Heart left ventricle (tissue), 16 donors: ENCODE measurements at regions not wholly inside any gene's neighbourhood (a gene's known extent, or its start where the extent isn't known, plus 50 kb on each side); places are given as distances from the start of the nearest gene placed in this dataset.
"Not testable (repeated sequence)": the region's sequence is repeated elsewhere in the genome, so short reads cannot be mapped to it uniquely, and the experiment has no call there.

Experiments used
- ATAC-seq, 4 donors: fragments of 200-7000 bp; cut with Tn5 transposase; one replicate each; pipeline ENCODE4 v1.9.1; 2020 to 2022; ENCODE audit warnings: moderate library complexity in 4 of 4, mild to moderate bottlenecking in 3 of 4, moderate number of reproducible peaks in 1 of 4
- DNase-seq, 5 donors: peaks; one replicate each; pipeline ENCODE4 v3.0.0-alpha.2; 2020
- H3K27ac ChIP-seq, 12 donors: fragments of 200-600 bp; sonication (generic) in 4 of 12; one replicate each; pipeline versions ENCODE4 v1.5.0 to v1.8.0; 2016 to 2022; ENCODE audit warnings: mild to moderate bottlenecking in 2 of 12
- H3K27me3 ChIP-seq, 9 donors: fragments of 200-600 bp; sonication (generic) in 2 of 9; one replicate each; pipeline versions ENCODE4 v1.5.1 to v1.8.0; 2016 to 2022; ENCODE audit warnings: mild to moderate bottlenecking in 3 of 9
- H3K36me3 ChIP-seq, 9 donors: fragments of 200-600 bp; sonication (generic) in 2 of 9; one replicate each; pipeline versions ENCODE4 v1.5.0 to v1.8.0; 2018 to 2022; ENCODE audit warnings: mild to moderate bottlenecking in 2 of 9
- H3K4me1 ChIP-seq, 12 donors: fragments of 200-600 bp; sonication (generic) in 4 of 12; one replicate each; pipeline versions ENCODE4 v1.5.0 to v1.8.0; 2016 to 2022; ENCODE audit warnings: mild to moderate bottlenecking in 3 of 12
- H3K4me3 ChIP-seq, 12 donors: fragments of 200-600 bp; sonication (generic) in 4 of 12; one replicate each; pipeline versions ENCODE4 v1.5.0 to v1.8.0; 2017 to 2022; ENCODE audit warnings: mild to moderate bottlenecking in 9 of 12, moderate library complexity in 4 of 12
- H3K9me3 ChIP-seq, 12 donors: fragments of 200-600 bp; sonication (generic) in 4 of 12; one replicate each; pipeline versions ENCODE4 v1.5.0 to v1.8.0; 2016 to 2022; ENCODE audit warnings: mild to moderate bottlenecking in 1 of 12
- WGBS, 4 donors: extraction: QIAGEN DNeasy Blood & Tissue Kit in 2 of 4; methylation state at CpG; one replicate each; pipeline versions ENCODE4 v1.1.5 to v1.1.7; 2013 to 2018; 5-methylcytosine and 5-hydroxymethylcytosine counted together
- intact Hi-C, 10 donors: fragments of 100-400 bp; cut with DNase I; formaldehyde crosslinking; loops; one replicate each; pipeline versions ENCODE4 v1.11.1 to v1.14.2; 2022
- TF ChIP-seq, protein P1 (sequence below), 12 donors: fragments of 200-600 bp; sonication (generic) in 4 of 12; IDR thresholded peaks; one replicate each; pipeline versions ENCODE4 v1.5.0 to v1.8.0; 2018 to 2022; ENCODE audit warnings: antibody characterized with exemption in 12 of 12, mild to moderate bottlenecking in 5 of 12
- donor health status: ischemic (EF 13 %, LVEDD 7.1; RV severe dilation, severe dysfunction).
- donor health status: healthy with polysubstance abuse.
- donor health status: DM: no; HTN: yes; CAD: no.
- donor health status: DM: no; HTN: no; CAD: no.
- donor health status: ischemic (EF 25% LVEDD 6.9; RV normal size, moderate dysfunction).
- donor health status: ischemic (EF 25% LVEDD 5.7; RV mildly dilated, moderate dysfunction).
- donor health status: healthy.
- donor health status: DM: yes; HTN: yes; CAD: no.
- donor health status: ischemic (EF 35%, LVEDD 5.7; RV mildly dilated, moderate dysfunction).
- donor health status: nonischemic (EF 11% LVEDD 7.7; RV severe dilation, severe dysfunction).
- donor health status: DM: yes; HTN: yes; CAD: no.
- donor health status: PGD.
- donor health status: ischemic (EF 29% LVEDD 5.4; RV normal size, mild dysfunction).
- donor health status: nonischemic (EF 23%, LVEDD 6.1; RV moderate dilation, normal function).

DNA sequence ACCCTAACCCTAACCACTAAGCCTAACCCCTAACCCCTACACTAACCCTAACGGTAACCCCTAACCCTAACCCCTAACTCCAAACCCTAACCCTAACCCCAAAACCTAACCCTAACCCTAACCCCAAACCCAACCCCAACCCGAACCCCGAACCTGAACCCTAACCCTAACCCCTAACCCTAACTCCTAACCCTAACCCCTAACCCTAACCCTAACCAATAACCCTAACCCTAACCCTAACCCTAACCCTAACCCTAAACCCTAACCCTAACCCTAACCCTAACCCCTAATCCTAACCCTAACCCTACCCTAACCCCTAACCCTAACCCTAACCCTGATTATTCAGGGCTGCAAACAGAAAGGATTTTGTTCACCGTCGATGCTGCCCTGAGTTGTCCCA, 144.6 kb upstream of the DUSP22 start:
- intact Hi-C loops, DNase-seq, H3K4me1 ChIP-seq, H3K36me3 ChIP-seq, H3K27ac ChIP-seq, ATAC-seq, H3K9me3 ChIP-seq, H3K4me3 ChIP-seq: not testable (repeated sequence)
- WGBS, 4 donors = 91 to 100% (median 97%) methylated on average over 3 to 4 of the region's 5 CpGs
- peaks cover 0 to 22% (median 0%) of the 10 kb centered on the region in 9 donors for H3K27me3 ChIP-seq

DNA sequence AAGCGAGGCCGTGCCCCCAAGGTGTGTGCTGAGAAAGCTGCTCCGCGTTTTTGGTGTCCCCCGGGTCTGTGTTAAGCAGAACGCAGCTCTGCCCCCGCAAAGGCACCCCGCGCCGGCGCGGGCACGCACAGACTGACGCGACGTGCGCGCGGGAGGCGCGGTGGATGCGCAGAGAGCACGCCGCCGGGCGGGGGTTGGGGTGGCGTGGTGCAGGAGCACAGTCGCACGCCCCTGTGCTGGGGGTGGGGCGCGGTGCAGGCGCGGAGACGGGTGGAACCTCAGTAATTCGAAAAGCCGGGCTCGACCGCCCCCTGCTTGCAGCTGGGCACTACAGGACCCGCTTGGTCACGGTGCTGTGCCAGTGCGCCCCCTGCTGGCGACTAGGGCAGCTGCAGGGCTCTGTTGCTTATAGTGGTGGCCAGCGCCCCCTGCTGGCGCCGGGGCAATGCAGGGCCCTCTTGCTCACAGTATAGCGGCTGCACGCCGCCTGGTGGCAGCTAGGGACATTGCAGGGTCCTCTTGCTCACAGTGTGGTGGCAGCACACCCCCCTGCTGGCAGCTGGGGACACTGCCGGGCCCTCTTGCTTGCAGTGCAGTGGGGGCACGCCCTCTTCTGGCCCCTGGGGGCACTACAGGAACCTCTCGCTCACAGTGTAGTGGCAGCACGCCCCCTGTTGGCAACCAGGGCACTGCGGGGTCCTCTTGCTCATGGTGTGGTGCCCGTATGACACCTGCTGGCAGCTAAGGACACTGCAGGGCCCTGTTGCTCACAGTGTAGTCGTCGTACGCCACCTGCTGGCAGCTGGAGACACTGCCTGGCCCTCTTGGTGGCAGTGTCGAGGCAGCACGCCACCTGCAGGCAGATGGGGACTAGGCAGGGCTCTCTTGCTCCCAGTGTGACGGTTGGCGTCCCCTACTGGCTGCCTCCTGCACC, 144.0 kb upstream of the DUSP22 start:
- H3K9me3 ChIP-seq, H3K4me1 ChIP-seq, H3K27ac ChIP-seq, intact Hi-C loops, H3K36me3 ChIP-seq, H3K4me3 ChIP-seq: not testable (repeated sequence)
- DNase-seq (peak in 4 of 5 donors; percentile 23 to 49 (median 38)), ATAC-seq (peak in 2 of 4 donors; percentile 32 to 33)
- TF ChIP-seq, protein P1, sequence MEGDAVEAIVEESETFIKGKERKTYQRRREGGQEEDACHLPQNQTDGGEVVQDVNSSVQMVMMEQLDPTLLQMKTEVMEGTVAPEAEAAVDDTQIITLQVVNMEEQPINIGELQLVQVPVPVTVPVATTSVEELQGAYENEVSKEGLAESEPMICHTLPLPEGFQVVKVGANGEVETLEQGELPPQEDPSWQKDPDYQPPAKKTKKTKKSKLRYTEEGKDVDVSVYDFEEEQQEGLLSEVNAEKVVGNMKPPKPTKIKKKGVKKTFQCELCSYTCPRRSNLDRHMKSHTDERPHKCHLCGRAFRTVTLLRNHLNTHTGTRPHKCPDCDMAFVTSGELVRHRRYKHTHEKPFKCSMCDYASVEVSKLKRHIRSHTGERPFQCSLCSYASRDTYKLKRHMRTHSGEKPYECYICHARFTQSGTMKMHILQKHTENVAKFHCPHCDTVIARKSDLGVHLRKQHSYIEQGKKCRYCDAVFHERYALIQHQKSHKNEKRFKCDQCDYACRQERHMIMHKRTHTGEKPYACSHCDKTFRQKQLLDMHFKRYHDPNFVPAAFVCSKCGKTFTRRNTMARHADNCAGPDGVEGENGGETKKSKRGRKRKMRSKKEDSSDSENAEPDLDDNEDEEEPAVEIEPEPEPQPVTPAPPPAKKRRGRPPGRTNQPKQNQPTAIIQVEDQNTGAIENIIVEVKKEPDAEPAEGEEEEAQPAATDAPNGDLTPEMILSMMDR (IDR thresholded peaks at IDR 0.05) = peak; percentile 10 to 60 (median 38)
- peaks cover 0 to 29% (median under 1%) of the 10 kb centered on the region in 9 donors for H3K27me3 ChIP-seq
- WGBS, 4 donors = 80 to 92% (median 85%) methylated on average over 40 to 61 of the region's 61 CpGs

DNA sequence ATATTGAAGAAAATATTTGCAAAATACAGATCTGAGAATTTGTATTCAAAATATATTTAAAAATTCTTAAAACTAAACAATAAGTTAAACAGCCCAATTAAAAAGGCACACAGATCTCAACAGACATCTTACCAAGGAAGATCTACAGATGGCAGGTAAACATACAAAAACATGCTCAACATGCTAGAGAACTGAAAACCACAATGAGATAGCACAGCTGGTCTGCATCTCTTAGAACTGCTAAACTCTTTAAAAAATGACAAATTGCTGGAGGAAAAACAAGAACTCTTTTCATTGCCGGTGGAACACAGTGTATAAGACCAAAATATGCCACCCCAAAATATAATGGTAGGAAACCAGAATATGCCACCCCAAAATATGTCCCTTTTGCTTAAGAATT, 142.1 kb upstream of the DUSP22 start:
- H3K9me3 ChIP-seq, H3K36me3 ChIP-seq, H3K4me3 ChIP-seq, intact Hi-C loops, H3K4me1 ChIP-seq, DNase-seq, ATAC-seq, H3K27ac ChIP-seq: not testable (repeated sequence)
- peaks cover 0 to 44% (median 2%) of the 10 kb centered on the region in 9 donors for H3K27me3 ChIP-seq
- whole genome bisulfite sequencing, 4 donors = 60 to 68% (median 66%) methylated on average over 1 of the region's 1 CpG

DNA sequence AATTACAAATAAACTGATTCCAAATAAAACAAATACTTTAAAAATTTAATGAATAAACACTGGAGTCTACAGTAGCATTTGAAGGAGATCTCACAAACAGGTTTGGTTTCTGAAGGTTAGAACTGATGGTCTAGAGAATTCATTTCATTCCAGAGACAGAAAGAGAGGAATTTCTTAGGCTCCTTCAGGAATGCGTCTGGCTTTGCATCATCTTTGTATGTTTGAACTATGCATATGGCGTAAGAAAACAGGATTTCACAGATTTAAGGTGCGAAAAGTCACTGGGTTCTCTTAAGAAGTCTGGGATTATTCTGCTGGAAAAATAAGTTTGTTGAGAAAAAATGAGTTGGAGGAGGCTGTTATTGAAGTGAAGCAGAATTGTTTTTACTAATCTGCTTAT, 139.9 kb upstream of the DUSP22 start:
- H3K27ac ChIP-seq, intact Hi-C loops, H3K4me3 ChIP-seq, DNase-seq, H3K36me3 ChIP-seq, H3K4me1 ChIP-seq, H3K9me3 ChIP-seq, ATAC-seq: not testable (repeated sequence)
- H3K27me3 ChIP-seq = peaks cover 0 to 63% (median 3%) of the 10 kb centered on the region in 9 donors
- WGBS, 4 donors = 70 to 78% (median 76%) methylated on average over 3 of the region's 3 CpGs

DNA sequence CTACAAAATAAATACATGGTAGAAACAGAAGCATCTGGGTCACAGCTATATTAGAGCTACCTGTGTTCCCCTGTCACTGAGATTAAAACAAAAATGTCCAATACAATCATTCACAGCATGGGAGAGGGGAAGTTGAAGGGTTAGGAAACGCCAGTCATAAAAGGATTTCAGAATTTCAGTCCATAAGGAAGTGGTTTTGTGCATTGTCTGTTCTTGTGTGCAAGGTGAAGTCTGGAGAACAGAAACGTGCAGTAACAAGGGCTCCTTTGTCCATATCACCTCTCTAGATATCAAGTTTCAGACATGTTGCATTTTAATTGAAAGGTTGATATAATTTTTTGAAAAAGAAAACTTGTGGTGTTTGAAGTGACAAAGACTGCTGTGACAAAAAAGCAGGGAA, 139.3 kb upstream of the DUSP22 start:
- 22 to 33% (median 29%) methylated on average over 2 of the region's 2 CpGs for WGBS, 4 donors
- DNase-seq, intact Hi-C loops, H3K4me1 ChIP-seq, ATAC-seq, H3K4me3 ChIP-seq, H3K36me3 ChIP-seq, H3K9me3 ChIP-seq, H3K27ac ChIP-seq: not testable (repeated sequence)
- peaks cover 0 to 65% (median 5%) of the 10 kb centered on the region in 9 donors for H3K27me3 ChIP-seq

DNA sequence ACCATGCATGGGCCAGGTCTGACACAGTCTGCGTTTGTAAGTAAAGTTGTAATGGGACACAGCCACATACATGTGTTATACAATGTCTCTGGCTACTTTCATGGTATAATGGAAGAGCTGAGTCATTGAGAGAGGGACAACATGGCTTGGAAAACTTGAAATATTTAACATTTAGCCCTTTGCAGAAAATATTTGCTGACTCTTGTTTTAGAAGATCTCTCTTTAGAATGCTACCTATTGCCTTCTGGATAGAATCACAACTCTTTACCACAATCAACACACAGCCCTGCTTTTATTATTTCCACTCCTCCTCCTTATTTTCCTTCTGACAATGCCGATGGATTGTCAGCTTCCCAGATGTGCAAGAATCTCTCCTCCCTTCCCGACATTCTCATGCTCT, 138.4 kb upstream of the DUSP22 start:
- intact Hi-C loops, H3K4me1 ChIP-seq, ATAC-seq, H3K9me3 ChIP-seq, DNase-seq, H3K4me3 ChIP-seq, H3K27ac ChIP-seq, H3K36me3 ChIP-seq: not testable (repeated sequence)
- peaks cover 0 to 73% (median 5%) of the 10 kb centered on the region in 9 donors for H3K27me3 ChIP-seq
- WGBS, 4 donors = 55 to 71% (median 59%) methylated on average over 3 of the region's 3 CpGs

DNA sequence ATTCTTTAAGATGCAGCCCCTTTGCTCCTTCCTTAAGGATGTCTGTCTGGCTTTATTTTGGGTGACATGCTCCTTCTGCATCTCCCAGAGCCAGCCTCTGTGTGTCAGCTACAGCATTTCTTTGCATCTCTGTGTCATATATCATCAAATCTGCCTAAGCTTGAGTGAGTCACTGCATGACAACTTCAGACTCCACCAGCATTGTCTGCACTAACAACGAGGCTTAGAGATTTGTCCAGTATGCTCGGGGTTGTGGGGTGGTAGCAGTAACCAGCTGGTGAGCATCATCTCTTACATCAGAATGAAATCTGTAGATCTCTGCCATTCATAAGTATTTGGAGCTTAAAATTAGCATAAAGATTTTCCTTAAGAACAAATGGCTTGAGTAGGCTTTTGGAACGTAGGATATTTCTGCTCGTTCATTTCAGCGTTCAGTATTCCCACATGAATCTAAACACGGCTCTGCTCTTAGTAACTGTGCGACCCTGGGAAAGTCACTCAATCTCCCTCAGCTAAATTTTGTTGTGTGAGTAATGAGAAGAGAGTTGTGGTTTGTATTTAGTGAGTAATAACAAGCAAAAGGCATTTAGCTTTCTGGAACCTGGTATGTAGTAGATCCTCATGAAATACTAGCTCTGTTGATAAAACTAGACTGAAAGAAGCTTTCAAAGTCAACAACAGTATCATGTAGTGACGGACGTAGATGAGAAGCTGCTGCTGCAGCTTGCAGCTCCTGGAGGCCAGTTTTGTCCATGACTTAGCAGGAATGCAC, 137.8 kb upstream of the DUSP22 start:
- intact Hi-C loops, H3K36me3 ChIP-seq, H3K4me3 ChIP-seq, H3K9me3 ChIP-seq, DNase-seq, ATAC-seq, H3K4me1 ChIP-seq, H3K27ac ChIP-seq: not testable (repeated sequence)
- WGBS, 4 donors = 57 to 68% (median 62%) methylated on average over 9 of the region's 9 CpGs
- peaks cover 0 to 75% (median 5%) of the 10 kb centered on the region in 9 donors for H3K27me3 ChIP-seq
